ENCODE measurements at regions not wholly inside any gene's neighbourhood (a gene's known extent, or its start where the extent isn't known, plus 50 kb on each side); places are given as distances from the start of the nearest gene placed in this dataset.
A peak's percentile ranks its signal among the peaks of the same experiment; 100 is the strongest.

- Histone ChIP-seq H3K27me3 (replicated peaks; ENCODE audit: control insufficient read depth, insufficient read depth, low read length) (no peaks in the 10 kb centered on the region), H3K36me3 (ENCODE audit: control insufficient read depth, insufficient read depth, low read length) (no peaks in the 10 kb centered on the region), H3K4me3 (replicated peaks; ENCODE audit: low read depth, low read length) (no peak overlapping the region)
- TF ChIP-seq CTCF (IDR thresholded peaks at IDR 0.05; ENCODE audit: insufficient read depth, low read length, poor library complexity, severe bottlenecking), result peak; percentile 65
- DNase-seq (ENCODE audit: extremely low read depth, insufficient read length), result no peak
Measured at GRCh38 chr18:41745166-41746049, 209.6 kb upstream of the PIK3C3 start.

GRCh38 chr18:41744421-41745030, 210.5 kb upstream of the PIK3C3 start:
- TF ChIP-seq CTCF (IDR thresholded peaks at IDR 0.05; ENCODE audit: insufficient read depth, low read length, poor library complexity, severe bottlenecking), result no peak
- Histone ChIP-seq H3K4me3 (replicated peaks; ENCODE audit: low read depth, low read length) (no peak overlapping the region), H3K36me3 (ENCODE audit: control insufficient read depth, insufficient read depth, low read length) (no peaks in the 10 kb centered on the region), H3K27me3 (replicated peaks; ENCODE audit: control insufficient read depth, insufficient read depth, low read length) (no peaks in the 10 kb centered on the region)
- no peak for DNase-seq (ENCODE audit: extremely low read depth, insufficient read length)

GRCh38 chr18:41737218-41737617, 217.8 kb upstream of the PIK3C3 start:
- Histone ChIP-seq H3K36me3 (ENCODE audit: control insufficient read depth, insufficient read depth, low read length) (no peaks in the 10 kb centered on the region), H3K27me3 (replicated peaks; ENCODE audit: control insufficient read depth, insufficient read depth, low read length) (no peaks in the 10 kb centered on the region), H3K4me3 (replicated peaks; ENCODE audit: low read depth, low read length) (no peak overlapping the region)
- DNase-seq (ENCODE audit: extremely low read depth, insufficient read length), result no peak
- TF ChIP-seq CTCF (IDR thresholded peaks at IDR 0.05; ENCODE audit: insufficient read depth, low read length, poor library complexity, severe bottlenecking), result no peak

- Histone ChIP-seq H3K4me3 (replicated peaks; ENCODE audit: low read depth, low read length) (no peak overlapping the region), H3K27me3 (replicated peaks; ENCODE audit: control insufficient read depth, insufficient read depth, low read length) (no peaks in the 10 kb centered on the region), H3K36me3 (ENCODE audit: control insufficient read depth, insufficient read depth, low read length) (no peaks in the 10 kb centered on the region)
- DNase-seq (ENCODE audit: extremely low read depth, insufficient read length), result no peak
- no peak for TF ChIP-seq CTCF (IDR thresholded peaks at IDR 0.05; ENCODE audit: insufficient read depth, low read length, poor library complexity, severe bottlenecking)
Measured at GRCh38 chr18:41734917-41735316, 220.1 kb upstream of the PIK3C3 start.

- no peaks in the 10 kb centered on the region for H3K27me3 ChIP-seq (replicated peaks; ENCODE audit: control insufficient read depth, insufficient read depth, low read length)
- no peak for TF ChIP-seq CTCF (IDR thresholded peaks at IDR 0.05; ENCODE audit: insufficient read depth, low read length, poor library complexity, severe bottlenecking)
- DNase-seq (ENCODE audit: extremely low read depth, insufficient read length), result no peak
- no peaks in the 10 kb centered on the region for H3K36me3 ChIP-seq (ENCODE audit: control insufficient read depth, insufficient read depth, low read length)
- no peak overlapping the region for H3K4me3 ChIP-seq (replicated peaks; ENCODE audit: low read depth, low read length)
Measured at GRCh38 chr18:41732356-41732755, 222.7 kb upstream of the PIK3C3 start.

Measured in GM06990 (cell line).